ENCODE measurements at regions not wholly inside any gene's neighbourhood (a gene's known extent, or its start where the extent isn't known, plus 50 kb on each side); places are given as distances from the start of the nearest gene placed in this dataset.

GRCh38 chr4:137738375-137738990, 206.2 kb upstream of the PCDH18 start:
- ChIA-PET CTCF (no interaction called here), POLR2A (interaction anchor here (0.6 kb wide), 1 partner anchor 321 kb away, joined by 4 read pairs; no protein-coding TSS in a partner anchor)
- BruUV-seq (replicated peaks) = no TSS peak
- no peaks in the 10 kb centered on the region for H3K27me3 ChIP-seq (ENCODE audit: control insufficient read depth, insufficient read depth, low read length)
- ATAC-seq (no peak), DNase-seq (ENCODE audit: low read depth, low spot score) (no peak)
- no peak overlapping the region for H3K27ac ChIP-seq (ENCODE audit: low read length)
- TF ChIP-seq TCF7L2 (IDR thresholded peaks at IDR 0.05; ENCODE audit: low read depth, low read length) = no peak
- TF ChIP-seq REST (IDR thresholded peaks at IDR 0.05; ENCODE audit: insufficient read depth in 1 of 2, low read depth in 2 of 2, low read length in 1 of 2) = no peak
- TF ChIP-seq, protein P1, sequence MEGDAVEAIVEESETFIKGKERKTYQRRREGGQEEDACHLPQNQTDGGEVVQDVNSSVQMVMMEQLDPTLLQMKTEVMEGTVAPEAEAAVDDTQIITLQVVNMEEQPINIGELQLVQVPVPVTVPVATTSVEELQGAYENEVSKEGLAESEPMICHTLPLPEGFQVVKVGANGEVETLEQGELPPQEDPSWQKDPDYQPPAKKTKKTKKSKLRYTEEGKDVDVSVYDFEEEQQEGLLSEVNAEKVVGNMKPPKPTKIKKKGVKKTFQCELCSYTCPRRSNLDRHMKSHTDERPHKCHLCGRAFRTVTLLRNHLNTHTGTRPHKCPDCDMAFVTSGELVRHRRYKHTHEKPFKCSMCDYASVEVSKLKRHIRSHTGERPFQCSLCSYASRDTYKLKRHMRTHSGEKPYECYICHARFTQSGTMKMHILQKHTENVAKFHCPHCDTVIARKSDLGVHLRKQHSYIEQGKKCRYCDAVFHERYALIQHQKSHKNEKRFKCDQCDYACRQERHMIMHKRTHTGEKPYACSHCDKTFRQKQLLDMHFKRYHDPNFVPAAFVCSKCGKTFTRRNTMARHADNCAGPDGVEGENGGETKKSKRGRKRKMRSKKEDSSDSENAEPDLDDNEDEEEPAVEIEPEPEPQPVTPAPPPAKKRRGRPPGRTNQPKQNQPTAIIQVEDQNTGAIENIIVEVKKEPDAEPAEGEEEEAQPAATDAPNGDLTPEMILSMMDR (IDR thresholded peaks at IDR 0.05) = no peak
- no peak for TF ChIP-seq SIN3A (IDR thresholded peaks at IDR 0.05; ENCODE audit: borderline replicate concordance, insufficient read depth, low read depth, low read length)
- TF ChIP-seq POLR2AphosphoS5 (IDR thresholded peaks at IDR 0.05; ENCODE audit: low read depth, low read length) = no peak
- H3K9me3 ChIP-seq (ENCODE audit: control insufficient read depth, insufficient read depth, low read depth, low read length) = no peaks in the 10 kb centered on the region
- in situ Hi-C loops (cut with HindIII; ENCODE audit: low pct_unique_long_range_greater_than_20kb, low sequenced_read_pairs) (no loop called here), intact Hi-C loops (cut with micrococcal nuclease; ENCODE audit: unreplicated experiment) (no loop called here)
- H3K36me3 ChIP-seq (ENCODE audit: control insufficient read depth, insufficient read depth, low read length) = no peaks in the 10 kb centered on the region
- no peak overlapping the region for H3K4me3 ChIP-seq (ENCODE audit: low read depth in 2 of 2, low read length in 2 of 2)
- H3K4me1 ChIP-seq (ENCODE audit: control insufficient read depth, insufficient read depth, low read length) = no peaks in the 10 kb centered on the region

DNA sequence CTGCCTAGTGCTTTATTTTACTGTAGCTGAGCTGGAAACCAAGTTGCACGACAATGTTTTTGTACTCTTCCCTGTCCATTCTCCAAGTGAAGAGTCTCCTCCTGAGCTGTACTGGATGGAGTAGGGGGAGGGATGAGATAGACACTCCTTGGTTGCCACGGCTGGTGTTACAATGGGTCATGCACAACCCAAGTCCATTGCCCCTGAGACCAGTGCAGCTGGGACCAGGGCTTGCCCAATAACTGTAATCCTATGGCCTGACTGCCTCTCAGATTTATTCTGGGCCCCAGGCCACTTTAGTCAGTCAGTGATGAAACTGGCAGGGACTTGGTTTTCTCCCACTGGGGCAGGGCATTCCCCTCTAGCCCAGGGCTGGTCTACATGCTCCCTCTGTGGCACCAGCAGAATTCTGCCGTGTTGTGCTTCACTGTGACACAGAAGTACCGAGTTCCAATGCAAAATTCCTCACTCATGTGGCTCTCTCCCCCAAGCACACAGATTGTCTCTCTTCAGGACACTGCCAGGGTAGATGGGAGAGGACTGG, 203.3 kb upstream of the PCDH18 start:
- Histone ChIP-seq H3K27me3 (ENCODE audit: control insufficient read depth, insufficient read depth, low read length) (no peaks in the 10 kb centered on the region), H3K4me1 (ENCODE audit: control insufficient read depth, insufficient read depth, low read length) (no peaks in the 10 kb centered on the region), H3K36me3 (ENCODE audit: control insufficient read depth, insufficient read depth, low read length) (no peaks in the 10 kb centered on the region), H3K9me3 (ENCODE audit: control insufficient read depth, insufficient read depth, low read depth, low read length) (no peaks in the 10 kb centered on the region), H3K27ac (ENCODE audit: low read length) (no peak overlapping the region), H3K4me3 (ENCODE audit: low read depth in 2 of 2, low read length in 2 of 2) (no peak overlapping the region)
- POLR2A ChIA-PET = no interaction called here
- ATAC-seq (no peak), DNase-seq (ENCODE audit: low read depth, low spot score) (no peak)
- in situ Hi-C loops (cut with HindIII; ENCODE audit: low pct_unique_long_range_greater_than_20kb, low sequenced_read_pairs) (no loop called here), intact Hi-C loops (cut with micrococcal nuclease; ENCODE audit: unreplicated experiment) (no loop called here)
- CTCF ChIA-PET = no interaction called here
- BruUV-seq (replicated peaks) = no TSS peak
- TF ChIP-seq TCF7L2 (IDR thresholded peaks at IDR 0.05; ENCODE audit: low read depth, low read length) (no peak), SIN3A (IDR thresholded peaks at IDR 0.05; ENCODE audit: borderline replicate concordance, insufficient read depth, low read depth, low read length) (no peak), REST (IDR thresholded peaks at IDR 0.05; ENCODE audit: insufficient read depth in 1 of 2, low read depth in 2 of 2, low read length in 1 of 2) (no peak), POLR2AphosphoS5 (IDR thresholded peaks at IDR 0.05; ENCODE audit: low read depth, low read length) (no peak)
- TF ChIP-seq, protein P1 (IDR thresholded peaks at IDR 0.05) = no peak

All from Panc1 (cell line).